OCI-LY7 (cell line): ENCODE measurements at regions not wholly inside any gene's neighbourhood (a gene's known extent, or its start where the extent isn't known, plus 50 kb on each side); places are given as distances from the start of the nearest gene placed in this dataset.

Experiments
- BruUV-seq: library from RNA; stranded (reverse); fragments of 400-500 nt; replicated peaks from 2 replicates; lab custom pipeline; 2021; lab: Mats Ljungman, UMichigan
- CTCF ChIA-PET: fragments of 300-600 bp; sonication (Branson Sonifier 250); formaldehyde crosslinking; loops from one replicate; lab custom pipeline; 2022; ENCODE audit warnings: antibody characterized with exemption; ENCODE audit not compliant: unreplicated experiment; lab: Charles Lee
- POLR2A ChIA-PET: fragments of 300-600 bp; sonication (Branson Sonifier 250); formaldehyde crosslinking; loops from one replicate; lab custom pipeline; 2022; ENCODE audit warnings: antibody characterized with exemption; lab: Charles Lee
- DNase-seq: peaks from one replicate; pipeline ENCODE4 v3.0.0-alpha.2; 2015; ENCODE audit warnings: low spot score
- H2AFZ ChIP-seq: fragments of 200-600 bp; sonication (generic), shearing (Covaris generic); 2 replicates; pipeline ENCODE4 v1.6.1; 2014; ENCODE audit warnings: mild to moderate bottlenecking, antibody characterized with exemption, low read length, moderate library complexity
- H3K27ac ChIP-seq: fragments of 200-600 bp; sonication (generic); 2 replicates; pipeline ENCODE4 v1.5.1; 2014; ENCODE audit warnings: mixed run types, low read depth, mild to moderate bottlenecking, moderate library complexity, low read length, inconsistent platforms; ENCODE audit not compliant: poor library complexity, severe bottlenecking
- H3K36me3 ChIP-seq: fragments of 200-600 bp; sonication (generic); 2 replicates; pipeline ENCODE4 v1.6.1; 2014; ENCODE audit warnings: mild to moderate bottlenecking, antibody characterized with exemption, low read length, moderate library complexity, mixed read lengths; ENCODE audit not compliant: insufficient read depth
- H3K4me1 ChIP-seq: fragments of 200-600 bp; sonication (generic); 2 replicates; pipeline ENCODE4 v1.5.1; 2014; ENCODE audit warnings: mild to moderate bottlenecking, low read length; ENCODE audit not compliant: insufficient read depth, poor library complexity, severe bottlenecking
- H3K4me2 ChIP-seq: fragments of 200-600 bp; sonication (generic); 2 replicates; pipeline ENCODE4 v1.6.1; 2014; ENCODE audit warnings: mild to moderate bottlenecking, low read length
- H3K4me3 ChIP-seq: fragments of 200-600 bp; sonication (generic); 2 replicates; pipeline ENCODE4 v1.5.1; 2014; ENCODE audit warnings: mild to moderate bottlenecking, low read depth, low read length; ENCODE audit not compliant: poor library complexity, severe bottlenecking
- H3K79me2 ChIP-seq: fragments of 200-600 bp; sonication (generic); 2 replicates; pipeline ENCODE4 v1.6.1; 2016; ENCODE audit warnings: low read depth, mild to moderate bottlenecking, low read length, moderate library complexity, mixed read lengths; ENCODE audit not compliant: insufficient read depth
- H3K9me2 ChIP-seq: fragments of 200-600 bp; sonication (generic); 2 replicates; pipeline ENCODE4 v1.6.1; 2016; ENCODE audit warnings: mild to moderate bottlenecking, low read length, mixed read lengths; ENCODE audit not compliant: insufficient read depth
- H3K9me3 ChIP-seq: fragments of 200-600 bp; sonication (generic); 2 replicates; pipeline ENCODE4 v1.6.1; 2014; ENCODE audit warnings: mild to moderate bottlenecking, mixed run types, low read length, mixed read lengths
- H4K20me1 ChIP-seq: fragments of 200-600 bp; sonication (generic); 2 replicates; pipeline ENCODE4 v1.6.1; 2014; ENCODE audit warnings: mild to moderate bottlenecking, antibody characterized with exemption, low read length, moderate library complexity, mixed read lengths; ENCODE audit not compliant: insufficient read depth
- EZH2phosphoT487 ChIP-seq: fragments of 200-600 bp; sonication (generic); IDR thresholded peaks from 2 replicates; pipeline ENCODE4 v1.6.1; 2018; ENCODE audit warnings: low read depth, borderline replicate concordance, mild to moderate bottlenecking, mixed run types, antibody characterized with exemption, low read length, moderate library complexity, mixed read lengths
- intact Hi-C: fragments of 100-400 bp; cut with micrococcal nuclease; formaldehyde crosslinking; loops from one replicate; pipeline ENCODE4 v1.10.0; 2022; ENCODE audit not compliant: unreplicated experiment
- TF ChIP-seq, protein P1 (sequence below): fragments of 200-600 bp; sonication (generic); conservative IDR thresholded peaks from 2 replicates; pipeline ENCODE4 v1.5.1; 2014; ENCODE audit warnings: mild to moderate bottlenecking, antibody characterized with exemption, low read length, moderate library complexity, mixed read lengths

GRCh38 chr22:49608660-49609059 lies 219.0 kb downstream of the BRD1 start:
- ChIA-PET CTCF (interaction anchor here (0.6 kb wide), 1 partner anchor 25 kb away, joined by 3 read pairs; no protein-coding TSS in a partner anchor), POLR2A (no interaction called here)
- no peak overlapping the region for H3K4me3 ChIP-seq
- H3K79me2 ChIP-seq: no peaks in the 10 kb centered on the region
- no peak overlapping the region for H2AFZ ChIP-seq
- peaks cover 7% of the 10 kb centered on the region for H3K36me3 ChIP-seq
- H4K20me1 ChIP-seq: no peaks in the 10 kb centered on the region
- no peaks in the 10 kb centered on the region for H3K4me1 ChIP-seq
- no peaks in the 10 kb centered on the region for H3K9me2 ChIP-seq
- BruUV-seq: no TSS peak
- TF ChIP-seq EZH2phosphoT487: no peak
- TF ChIP-seq, protein P1, sequence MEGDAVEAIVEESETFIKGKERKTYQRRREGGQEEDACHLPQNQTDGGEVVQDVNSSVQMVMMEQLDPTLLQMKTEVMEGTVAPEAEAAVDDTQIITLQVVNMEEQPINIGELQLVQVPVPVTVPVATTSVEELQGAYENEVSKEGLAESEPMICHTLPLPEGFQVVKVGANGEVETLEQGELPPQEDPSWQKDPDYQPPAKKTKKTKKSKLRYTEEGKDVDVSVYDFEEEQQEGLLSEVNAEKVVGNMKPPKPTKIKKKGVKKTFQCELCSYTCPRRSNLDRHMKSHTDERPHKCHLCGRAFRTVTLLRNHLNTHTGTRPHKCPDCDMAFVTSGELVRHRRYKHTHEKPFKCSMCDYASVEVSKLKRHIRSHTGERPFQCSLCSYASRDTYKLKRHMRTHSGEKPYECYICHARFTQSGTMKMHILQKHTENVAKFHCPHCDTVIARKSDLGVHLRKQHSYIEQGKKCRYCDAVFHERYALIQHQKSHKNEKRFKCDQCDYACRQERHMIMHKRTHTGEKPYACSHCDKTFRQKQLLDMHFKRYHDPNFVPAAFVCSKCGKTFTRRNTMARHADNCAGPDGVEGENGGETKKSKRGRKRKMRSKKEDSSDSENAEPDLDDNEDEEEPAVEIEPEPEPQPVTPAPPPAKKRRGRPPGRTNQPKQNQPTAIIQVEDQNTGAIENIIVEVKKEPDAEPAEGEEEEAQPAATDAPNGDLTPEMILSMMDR: no peak
- H3K9me3 ChIP-seq: peaks cover 24% of the 10 kb centered on the region; the same call in 1 of the 2 replicates
- no peak for DNase-seq
- H3K27ac ChIP-seq: no peak overlapping the region
- no peak overlapping the region for H3K4me2 ChIP-seq
- intact Hi-C loops: no loop called here

DNA sequence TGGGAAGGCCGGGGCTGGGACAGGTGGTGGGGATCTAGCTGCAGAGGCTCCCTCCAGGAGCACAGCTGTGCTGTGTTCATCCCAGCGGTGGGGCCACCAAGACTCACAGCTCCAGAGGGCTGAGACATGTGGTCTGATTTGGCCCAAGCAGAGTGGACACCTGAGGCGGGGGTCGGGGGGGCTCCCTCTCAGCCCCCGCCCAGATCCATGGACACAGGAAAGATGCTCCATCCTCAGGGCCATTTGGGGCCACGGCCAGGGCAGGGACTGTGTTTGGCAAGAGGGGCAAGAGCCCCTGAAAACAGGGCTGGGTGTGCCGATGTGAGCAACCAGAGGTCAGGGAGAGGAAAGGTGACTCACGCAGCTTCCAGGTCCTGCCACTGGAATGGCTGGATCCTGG lies 219.4 kb downstream of the BRD1 start:
- no peaks in the 10 kb centered on the region for H3K4me1 ChIP-seq
- no peak overlapping the region for H3K4me3 ChIP-seq
- intact Hi-C loops: no loop called here
- H4K20me1 ChIP-seq: no peaks in the 10 kb centered on the region
- DNase-seq: no peak
- peaks cover 7% of the 10 kb centered on the region for H3K36me3 ChIP-seq
- TF ChIP-seq, protein P1: no peak
- no peak for TF ChIP-seq EZH2phosphoT487
- no peak overlapping the region for H2AFZ ChIP-seq
- H3K9me2 ChIP-seq: no peaks in the 10 kb centered on the region
- H3K4me2 ChIP-seq: no peak overlapping the region
- H3K9me3 ChIP-seq: peaks cover 19% of the 10 kb centered on the region; the same call in 1 of the 2 replicates
- H3K27ac ChIP-seq: no peak overlapping the region
- POLR2A ChIA-PET: no interaction called here
- CTCF ChIA-PET: interaction anchor here (0.6 kb wide), 1 partner anchor 25 kb away, joined by 3 read pairs; no protein-coding TSS in a partner anchor
- no peaks in the 10 kb centered on the region for H3K79me2 ChIP-seq
- no TSS peak for BruUV-seq

DNA sequence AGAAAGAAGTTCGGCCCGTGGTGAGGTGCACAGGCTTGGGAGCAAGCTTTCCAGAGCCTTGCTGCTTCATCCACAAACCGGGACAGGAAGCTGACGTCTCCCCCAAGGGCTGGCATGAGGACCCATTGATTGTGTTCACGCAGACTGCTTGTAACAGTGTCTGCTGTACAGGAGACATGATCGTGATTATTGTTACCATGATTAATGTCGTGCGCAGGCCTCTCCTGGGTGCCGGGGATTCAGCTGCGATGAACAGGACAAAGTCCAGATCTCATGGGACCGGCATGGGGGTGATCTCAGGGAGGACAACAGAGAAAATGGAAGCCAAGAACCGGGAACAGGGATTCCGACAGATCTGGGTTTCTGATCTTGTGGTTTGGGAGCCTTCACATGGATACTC lies 219.9 kb downstream of the BRD1 start:
- Histone ChIP-seq H3K4me2 (no peak overlapping the region), H4K20me1 (no peaks in the 10 kb centered on the region), H3K4me1 (no peaks in the 10 kb centered on the region), H3K9me3 (peaks cover 15% of the 10 kb centered on the region; the same call in 1 of the 2 replicates), H3K79me2 (no peaks in the 10 kb centered on the region), H2AFZ (no peak overlapping the region), H3K36me3 (peaks cover 3% of the 10 kb centered on the region), H3K27ac (no peak overlapping the region), H3K4me3 (no peak overlapping the region), H3K9me2 (no peaks in the 10 kb centered on the region)
- TF ChIP-seq EZH2phosphoT487: no peak
- TF ChIP-seq, protein P1: no peak
- intact Hi-C loops: no loop called here
- ChIA-PET CTCF (no interaction called here), POLR2A (no interaction called here)
- DNase-seq: no peak
- BruUV-seq: no TSS peak
